Thymus (tissue), 11 donors: ENCODE measurements at regions not wholly inside any gene's neighbourhood (a gene's known extent, or its start where the extent isn't known, plus 50 kb on each side); places are given as distances from the start of the nearest gene placed in this dataset.

ENCODE experiments used
- DNase-seq, 9 donors: peaks; one replicate each; pipeline ENCODE4 v3.0.0-alpha.2; 2013; ENCODE audit warnings: low spot score in 9 of 9, low read depth in 6 of 9, missing footprints in 1 of 9
- H3K27ac ChIP-seq, 2 donors: one replicate each; pipeline ENCODE4 v1.5.1; 2013; ENCODE audit warnings: control low read depth in 1 of 2, low read depth in 1 of 2, low read length in 1 of 2, mild to moderate bottlenecking in 1 of 2, moderate library complexity in 1 of 2
- H3K27me3 ChIP-seq, 2 donors: one replicate each; pipeline ENCODE4 v1.5.1; 2013; ENCODE audit warnings: low read length in 1 of 2; ENCODE audit not compliant: control insufficient read depth in 2 of 2, insufficient read depth in 1 of 2
- H3K36me3 ChIP-seq, 2 donors: one replicate each; pipeline ENCODE4 v1.5.1; 2013; ENCODE audit warnings: low read length in 1 of 2, mild to moderate bottlenecking in 1 of 2, moderate library complexity in 1 of 2; ENCODE audit not compliant: control insufficient read depth in 2 of 2, insufficient read depth in 2 of 2
- H3K4me1 ChIP-seq, 2 donors: one replicate each; pipeline ENCODE4 v1.5.1; 2013; ENCODE audit warnings: low read length in 2 of 2; ENCODE audit not compliant: control insufficient read depth in 2 of 2, insufficient read depth in 2 of 2
- H3K4me3 ChIP-seq, 2 donors: one replicate each; pipeline ENCODE4 v1.5.1; 2013; ENCODE audit warnings: low read length in 2 of 2, control low read depth in 1 of 2, mild to moderate bottlenecking in 1 of 2
- H3K9me3 ChIP-seq, 2 donors: one replicate each; pipeline ENCODE4 v1.5.1; 2013; ENCODE audit warnings: low read length in 1 of 2, mild to moderate bottlenecking in 1 of 2; ENCODE audit not compliant: control insufficient read depth in 2 of 2, insufficient read depth in 1 of 2
- WGBS: extraction: QIAGEN DNeasy Blood & Tissue Kit; methylation state at CpG from one replicate; pipeline ENCODE4 v1.1.7; 2013; 5-methylcytosine and 5-hydroxymethylcytosine counted together
- donor health status: healthy.

GRCh38 chr6:25177500-25178028 lies 101.6 kb upstream of the CARMIL1 start:
- Histone ChIP-seq H3K4me1 (peaks cover 12 to 26% of the 10 kb centered on the region in 2 donors), H3K27me3 (no peaks in the 10 kb centered on the region), H3K9me3 (no peaks in the 10 kb centered on the region), H3K4me3 (no peak overlapping the region), H3K27ac (no peak overlapping the region), H3K36me3 (no peaks in the 10 kb centered on the region)
- WGBS, result 100% methylated on average over 1 of the region's 1 CpG
- DNase-seq, result no peak

GRCh38 chr6:25178336-25179035 lies 100.7 kb upstream of the CARMIL1 start:
- no peaks in the 10 kb centered on the region for H3K27me3 ChIP-seq
- no peaks in the 10 kb centered on the region for H3K36me3 ChIP-seq
- peak overlapping the region in 1 of 2 donors; percentile 27 for H3K27ac ChIP-seq
- H3K4me1 ChIP-seq, result peaks cover 10 to 26% of the 10 kb centered on the region in 2 donors
- no peaks in the 10 kb centered on the region for H3K9me3 ChIP-seq
- DNase-seq, result no peak
- WGBS, result 40% methylated on average over 8 of the region's 8 CpGs
- H3K4me3 ChIP-seq, result no peak overlapping the region

- no peaks in the 10 kb centered on the region for H3K36me3 ChIP-seq
- H3K27me3 ChIP-seq, result no peaks in the 10 kb centered on the region
- H3K9me3 ChIP-seq, result no peaks in the 10 kb centered on the region
- H3K4me3 ChIP-seq, result no peak overlapping the region
- 56% methylated on average over 4 of the region's 4 CpGs for WGBS
- DNase-seq, result no peak
- H3K4me1 ChIP-seq, result peaks cover 10 to 26% of the 10 kb centered on the region in 2 donors
- H3K27ac ChIP-seq, result no peak overlapping the region
Observed at GRCh38 chr6:25179051-25179778, 100.0 kb upstream of the CARMIL1 start.

DNA sequence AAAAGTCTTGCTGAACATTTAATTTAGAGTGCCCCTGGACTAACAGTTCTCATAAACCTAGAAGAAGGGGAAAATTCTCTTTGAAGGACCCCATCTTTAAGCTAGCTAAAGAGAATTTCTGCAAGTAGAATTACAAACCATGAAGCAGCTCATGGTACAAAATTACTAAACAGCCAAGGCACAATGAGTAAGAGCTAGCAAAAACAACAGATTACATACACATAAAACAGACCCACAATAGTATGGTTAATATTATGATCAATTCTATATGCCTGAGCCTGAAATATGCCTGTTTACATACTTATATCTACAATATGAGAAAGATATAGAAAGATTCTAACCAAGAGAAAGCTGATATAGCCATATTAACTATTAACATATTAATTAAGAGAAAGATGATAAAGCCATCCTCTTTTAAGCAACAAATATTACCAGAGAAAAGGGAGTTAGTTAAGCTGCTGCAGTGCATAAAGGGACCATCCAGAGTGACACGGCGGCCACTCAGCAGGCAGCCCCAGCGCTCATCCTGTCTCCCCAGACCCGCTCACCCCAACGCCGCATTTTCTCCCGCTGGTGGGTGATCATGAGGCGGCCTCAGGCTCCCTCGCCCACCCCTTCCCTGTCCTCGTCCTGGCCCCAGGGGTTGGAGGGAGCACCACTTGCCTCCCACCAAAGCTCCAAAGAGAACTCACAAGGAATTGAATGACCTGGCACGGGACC lies 98.4 kb upstream of the CARMIL1 start:
- WGBS, result 92% methylated on average over 11 of the region's 11 CpGs
- no peak overlapping the region for H3K27ac ChIP-seq

DNA sequence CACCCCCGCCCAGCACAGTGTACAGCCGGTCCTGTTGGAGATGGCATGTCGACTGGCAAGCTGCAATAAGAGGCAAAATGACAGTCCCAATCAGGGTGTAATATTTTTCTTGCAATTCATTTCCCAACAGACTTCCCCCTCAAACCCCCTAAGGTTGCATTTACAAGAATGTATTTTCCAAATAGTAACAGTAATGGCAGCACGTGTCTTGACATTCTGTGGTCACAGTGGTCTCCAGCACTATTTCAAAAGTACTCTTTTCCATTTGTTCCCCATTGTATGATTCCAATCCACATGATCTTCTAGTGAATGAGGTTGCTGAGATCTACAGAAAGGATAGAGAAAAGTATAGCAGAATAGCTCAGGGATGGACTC lies 97.8 kb upstream of the CARMIL1 start:
- H3K9me3 ChIP-seq, result no peaks in the 10 kb centered on the region
- no peak overlapping the region for H3K4me3 ChIP-seq
- 93% methylated on average over 4 of the region's 4 CpGs for WGBS
- no peak for DNase-seq
- peaks cover 8 to 12% of the 10 kb centered on the region in 2 donors for H3K4me1 ChIP-seq
- no peak overlapping the region for H3K27ac ChIP-seq
- H3K36me3 ChIP-seq, result no peaks in the 10 kb centered on the region
- no peaks in the 10 kb centered on the region for H3K27me3 ChIP-seq

More for the DNA sequence above, 98.4 kb upstream of the CARMIL1 start:
- DNase-seq, result no peak
- Histone ChIP-seq H3K4me3 (no peak overlapping the region), H3K9me3 (no peaks in the 10 kb centered on the region), H3K4me1 (peaks cover 8 to 15% of the 10 kb centered on the region in 2 donors), H3K36me3 (no peaks in the 10 kb centered on the region), H3K27me3 (no peaks in the 10 kb centered on the region)

DNA sequence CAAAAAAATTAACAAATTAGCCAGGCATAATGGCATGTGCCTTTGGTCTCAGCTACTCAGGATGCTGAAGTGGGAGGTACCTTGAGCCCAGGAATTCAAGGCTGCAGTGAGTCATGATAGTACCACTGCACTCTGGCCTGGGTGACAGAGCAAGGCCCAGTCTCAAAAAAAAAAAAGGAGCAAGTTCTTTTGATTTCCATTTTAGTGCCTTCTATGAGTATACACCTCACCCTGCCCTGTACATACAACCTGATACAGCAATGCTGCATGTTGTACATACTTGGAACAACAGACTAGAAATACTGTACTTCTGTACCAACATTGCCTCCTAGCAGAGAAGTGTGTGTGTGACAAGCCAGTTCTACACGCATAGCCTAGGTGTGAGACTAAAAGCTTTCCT lies 97.3 kb upstream of the CARMIL1 start:
- 93% methylated on average over 1 of the region's 1 CpG for WGBS
- no peaks in the 10 kb centered on the region for H3K36me3 ChIP-seq
- no peak overlapping the region for H3K4me3 ChIP-seq
- no peaks in the 10 kb centered on the region for H3K9me3 ChIP-seq
- no peak overlapping the region for H3K27ac ChIP-seq
- H3K4me1 ChIP-seq, result peaks cover 8 to 12% of the 10 kb centered on the region in 2 donors
- no peaks in the 10 kb centered on the region for H3K27me3 ChIP-seq
- DNase-seq, result no peak

DNA sequence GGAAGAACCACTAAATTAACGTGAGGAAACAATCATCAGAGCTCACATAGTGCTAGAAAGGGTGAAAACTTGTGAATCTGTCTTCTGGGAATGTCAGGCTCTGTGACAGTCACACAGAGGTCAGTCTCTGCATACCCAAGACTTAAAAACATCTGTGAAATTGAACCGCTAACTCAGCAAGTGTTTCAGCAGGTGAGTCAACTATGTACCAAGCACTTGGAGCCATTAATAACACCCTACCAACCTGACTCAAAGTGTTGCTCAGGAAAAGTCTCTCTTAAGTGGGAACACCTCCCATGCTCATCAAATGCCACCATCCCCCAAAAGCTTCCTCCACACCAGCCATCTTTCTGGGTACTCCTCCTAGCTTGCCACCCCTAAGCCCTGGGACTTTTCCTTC lies 92.3 kb upstream of the CARMIL1 start:
- 95% methylated on average over 2 of the region's 2 CpGs for WGBS
- Histone ChIP-seq H3K9me3 (no peaks in the 10 kb centered on the region), H3K27me3 (no peaks in the 10 kb centered on the region), H3K4me1 (no peaks in the 10 kb centered on the region), H3K27ac (no peak overlapping the region), H3K36me3 (no peaks in the 10 kb centered on the region), H3K4me3 (no peak overlapping the region)
- DNase-seq, result no peak

DNA sequence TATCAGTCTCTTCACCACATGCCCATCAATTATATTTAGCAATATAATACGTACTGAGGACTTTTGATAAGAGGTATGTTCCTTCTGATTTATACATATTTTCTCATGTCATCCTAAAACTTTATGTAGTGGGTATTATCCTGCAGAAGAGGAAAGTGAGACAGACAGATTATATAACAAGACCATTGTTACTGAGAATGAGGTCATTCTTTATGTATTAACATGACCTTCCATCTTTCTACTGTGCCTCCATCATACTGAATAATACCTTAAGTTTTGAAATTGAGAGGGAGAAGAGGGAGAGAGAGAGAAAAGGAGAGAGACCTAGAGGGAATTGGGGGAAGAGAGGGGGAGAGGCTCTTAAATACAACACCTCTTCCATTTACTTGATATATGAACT lies 90.9 kb upstream of the CARMIL1 start:
- Histone ChIP-seq H3K27me3 (no peaks in the 10 kb centered on the region), H3K9me3 (no peaks in the 10 kb centered on the region), H3K27ac (no peak overlapping the region), H3K4me1 (no peaks in the 10 kb centered on the region), H3K36me3 (no peaks in the 10 kb centered on the region), H3K4me3 (no peak overlapping the region)
- DNase-seq, result no peak
- 97% methylated on average over 1 of the region's 1 CpG for WGBS
